OCI-LY7 (cell line): ENCODE measurements at regions not wholly inside any gene's neighbourhood (a gene's known extent, or its start where the extent isn't known, plus 50 kb on each side); places are given as distances from the start of the nearest gene placed in this dataset.
"Not testable (repeated sequence)": the region's sequence is repeated elsewhere in the genome, so short reads cannot be mapped to it uniquely, and the experiment has no call there.

ENCODE experiments used
- BruUV-seq: library from RNA; stranded (reverse); fragments of 400-500 nt; replicated peaks from 2 replicates; lab custom pipeline; 2021; lab: Mats Ljungman, UMichigan
- CTCF ChIA-PET: fragments of 300-600 bp; sonication (Branson Sonifier 250); formaldehyde crosslinking; loops from one replicate; lab custom pipeline; 2022; ENCODE audit warnings: antibody characterized with exemption; ENCODE audit not compliant: unreplicated experiment; lab: Charles Lee
- POLR2A ChIA-PET: fragments of 300-600 bp; sonication (Branson Sonifier 250); formaldehyde crosslinking; loops from one replicate; lab custom pipeline; 2022; ENCODE audit warnings: antibody characterized with exemption; lab: Charles Lee
- DNase-seq: peaks from one replicate; pipeline ENCODE4 v3.0.0-alpha.2; 2015; ENCODE audit warnings: low spot score
- H2AFZ ChIP-seq: fragments of 200-600 bp; sonication (generic), shearing (Covaris generic); 2 replicates; pipeline ENCODE4 v1.6.1; 2014; ENCODE audit warnings: mild to moderate bottlenecking, antibody characterized with exemption, low read length, moderate library complexity
- H3K27ac ChIP-seq: fragments of 200-600 bp; sonication (generic); 2 replicates; pipeline ENCODE4 v1.5.1; 2014; ENCODE audit warnings: mixed run types, low read depth, mild to moderate bottlenecking, moderate library complexity, low read length, inconsistent platforms; ENCODE audit not compliant: poor library complexity, severe bottlenecking
- H3K36me3 ChIP-seq: fragments of 200-600 bp; sonication (generic); 2 replicates; pipeline ENCODE4 v1.6.1; 2014; ENCODE audit warnings: mild to moderate bottlenecking, antibody characterized with exemption, low read length, moderate library complexity, mixed read lengths; ENCODE audit not compliant: insufficient read depth
- H3K4me1 ChIP-seq: fragments of 200-600 bp; sonication (generic); 2 replicates; pipeline ENCODE4 v1.5.1; 2014; ENCODE audit warnings: mild to moderate bottlenecking, low read length; ENCODE audit not compliant: insufficient read depth, poor library complexity, severe bottlenecking
- H3K4me2 ChIP-seq: fragments of 200-600 bp; sonication (generic); 2 replicates; pipeline ENCODE4 v1.6.1; 2014; ENCODE audit warnings: mild to moderate bottlenecking, low read length
- H3K4me3 ChIP-seq: fragments of 200-600 bp; sonication (generic); 2 replicates; pipeline ENCODE4 v1.5.1; 2014; ENCODE audit warnings: mild to moderate bottlenecking, low read depth, low read length; ENCODE audit not compliant: poor library complexity, severe bottlenecking
- H3K79me2 ChIP-seq: fragments of 200-600 bp; sonication (generic); 2 replicates; pipeline ENCODE4 v1.6.1; 2016; ENCODE audit warnings: low read depth, mild to moderate bottlenecking, low read length, moderate library complexity, mixed read lengths; ENCODE audit not compliant: insufficient read depth
- H3K9me2 ChIP-seq: fragments of 200-600 bp; sonication (generic); 2 replicates; pipeline ENCODE4 v1.6.1; 2016; ENCODE audit warnings: mild to moderate bottlenecking, low read length, mixed read lengths; ENCODE audit not compliant: insufficient read depth
- H3K9me3 ChIP-seq: fragments of 200-600 bp; sonication (generic); 2 replicates; pipeline ENCODE4 v1.6.1; 2014; ENCODE audit warnings: mild to moderate bottlenecking, mixed run types, low read length, mixed read lengths
- H4K20me1 ChIP-seq: fragments of 200-600 bp; sonication (generic); 2 replicates; pipeline ENCODE4 v1.6.1; 2014; ENCODE audit warnings: mild to moderate bottlenecking, antibody characterized with exemption, low read length, moderate library complexity, mixed read lengths; ENCODE audit not compliant: insufficient read depth
- EZH2phosphoT487 ChIP-seq: fragments of 200-600 bp; sonication (generic); IDR thresholded peaks from 2 replicates; pipeline ENCODE4 v1.6.1; 2018; ENCODE audit warnings: low read depth, borderline replicate concordance, mild to moderate bottlenecking, mixed run types, antibody characterized with exemption, low read length, moderate library complexity, mixed read lengths
- intact Hi-C: fragments of 100-400 bp; cut with micrococcal nuclease; formaldehyde crosslinking; loops from one replicate; pipeline ENCODE4 v1.10.0; 2022; ENCODE audit not compliant: unreplicated experiment
- TF ChIP-seq, protein P1 (sequence below): fragments of 200-600 bp; sonication (generic); conservative IDR thresholded peaks from 2 replicates; pipeline ENCODE4 v1.5.1; 2014; ENCODE audit warnings: mild to moderate bottlenecking, antibody characterized with exemption, low read length, moderate library complexity, mixed read lengths

- ChIA-PET POLR2A (interaction anchor here (0.7 kb wide), 1 partner anchor 370 kb away, joined by 3 read pairs; no protein-coding TSS in a partner anchor), CTCF (no interaction called here)
- Histone ChIP-seq H2AFZ (no peak overlapping the region), H3K4me2 (no peak overlapping the region), H3K4me1 (no peaks in the 10 kb centered on the region), H3K36me3 (no peaks in the 10 kb centered on the region), H3K9me2 (no peaks in the 10 kb centered on the region), H3K79me2 (no peaks in the 10 kb centered on the region), H3K4me3 (no peak overlapping the region), H3K27ac (no peak overlapping the region), H4K20me1 (no peaks in the 10 kb centered on the region), H3K9me3 (no peaks in the 10 kb centered on the region)
- no peak for TF ChIP-seq EZH2phosphoT487
- TF ChIP-seq, protein P1, sequence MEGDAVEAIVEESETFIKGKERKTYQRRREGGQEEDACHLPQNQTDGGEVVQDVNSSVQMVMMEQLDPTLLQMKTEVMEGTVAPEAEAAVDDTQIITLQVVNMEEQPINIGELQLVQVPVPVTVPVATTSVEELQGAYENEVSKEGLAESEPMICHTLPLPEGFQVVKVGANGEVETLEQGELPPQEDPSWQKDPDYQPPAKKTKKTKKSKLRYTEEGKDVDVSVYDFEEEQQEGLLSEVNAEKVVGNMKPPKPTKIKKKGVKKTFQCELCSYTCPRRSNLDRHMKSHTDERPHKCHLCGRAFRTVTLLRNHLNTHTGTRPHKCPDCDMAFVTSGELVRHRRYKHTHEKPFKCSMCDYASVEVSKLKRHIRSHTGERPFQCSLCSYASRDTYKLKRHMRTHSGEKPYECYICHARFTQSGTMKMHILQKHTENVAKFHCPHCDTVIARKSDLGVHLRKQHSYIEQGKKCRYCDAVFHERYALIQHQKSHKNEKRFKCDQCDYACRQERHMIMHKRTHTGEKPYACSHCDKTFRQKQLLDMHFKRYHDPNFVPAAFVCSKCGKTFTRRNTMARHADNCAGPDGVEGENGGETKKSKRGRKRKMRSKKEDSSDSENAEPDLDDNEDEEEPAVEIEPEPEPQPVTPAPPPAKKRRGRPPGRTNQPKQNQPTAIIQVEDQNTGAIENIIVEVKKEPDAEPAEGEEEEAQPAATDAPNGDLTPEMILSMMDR = no peak
- DNase-seq = no peak
- intact Hi-C loops = no loop called here
- no TSS peak for BruUV-seq
These were observed 496.3 kb downstream of the TFAP2B start for GRCh38 chr6:51314965-51315364.

- no TSS peak for BruUV-seq
- Histone ChIP-seq H2AFZ (no peak overlapping the region), H3K79me2 (no peaks in the 10 kb centered on the region), H3K4me2 (no peak overlapping the region), H3K9me3 (no peaks in the 10 kb centered on the region), H3K9me2 (no peaks in the 10 kb centered on the region), H3K4me1 (no peaks in the 10 kb centered on the region), H3K36me3 (no peaks in the 10 kb centered on the region), H4K20me1 (no peaks in the 10 kb centered on the region), H3K27ac (no peak overlapping the region), H3K4me3 (no peak overlapping the region)
- no peak for DNase-seq
- ChIA-PET CTCF (no interaction called here), POLR2A (no interaction called here)
- intact Hi-C loops = no loop called here
- TF ChIP-seq EZH2phosphoT487 = no peak
- TF ChIP-seq, protein P1 = no peak
These were observed 500.0 kb downstream of the TFAP2B start for GRCh38 chr6:51318674-51319073.

- H3K4me1 ChIP-seq, intact Hi-C loops, H3K9me3 ChIP-seq, H4K20me1 ChIP-seq, POLR2A ChIA-PET, H3K4me2 ChIP-seq, H2AFZ ChIP-seq, H3K9me2 ChIP-seq, H3K79me2 ChIP-seq, DNase-seq, CTCF ChIA-PET, H3K27ac ChIP-seq, BruUV-seq, H3K4me3 ChIP-seq, H3K36me3 ChIP-seq: not testable (repeated sequence)
These were observed 502.8 kb downstream of the TFAP2B start for GRCh38 chr6:51321477-51321876.
